Smooth muscle cell (in vitro differentiated cells): ENCODE measurements at regions not wholly inside any gene's neighbourhood (a gene's known extent, or its start where the extent isn't known, plus 50 kb on each side); places are given as distances from the start of the nearest gene placed in this dataset.

Source experiments
- DNase-seq: peaks from one replicate; lab custom pipeline; 2025; ENCODE audit not compliant: unreplicated experiment; lab: John Stamatoyannopoulos, UW
- H2AFZ ChIP-seq: fragments of 200-600 bp; sonication (generic); 2 replicates; pipeline ENCODE4 v1.6.0; 2016; ENCODE audit warnings: antibody characterized with exemption, low read depth, mild to moderate bottlenecking
- H3F3A ChIP-seq: fragments of 200-600 bp; sonication (generic); 2 replicates; pipeline ENCODE4 v1.6.0; 2017; ENCODE audit warnings: antibody characterized with exemption, low read depth
- H3K27ac ChIP-seq: fragments of 200-600 bp; sonication (generic); 2 replicates; pipeline ENCODE4 v1.5.1; 2016; ENCODE audit warnings: low read depth, mild to moderate bottlenecking
- H3K27me3 ChIP-seq: fragments of 200-600 bp; sonication (generic); 2 replicates; pipeline ENCODE4 v1.6.1; 2016; ENCODE audit warnings: low read depth, mild to moderate bottlenecking
- H3K36me3 ChIP-seq: fragments of 200-600 bp; sonication (generic); 2 replicates; pipeline ENCODE4 v1.5.1; 2016; ENCODE audit warnings: low read depth
- H3K4me1 ChIP-seq: fragments of 200-600 bp; sonication (generic); 2 replicates; pipeline ENCODE4 v1.5.1; 2016; ENCODE audit warnings: low read depth
- H3K4me2 ChIP-seq: fragments of 200-600 bp; sonication (generic); 2 replicates; pipeline ENCODE4 v1.6.0; 2016; ENCODE audit warnings: mild to moderate bottlenecking
- H3K4me3 ChIP-seq: fragments of 200-600 bp; sonication (generic); 2 replicates; pipeline ENCODE4 v1.5.1; 2016; ENCODE audit warnings: mild to moderate bottlenecking
- H3K79me2 ChIP-seq: fragments of 200-600 bp; sonication (generic); 2 replicates; pipeline ENCODE4 v1.6.0; 2016; ENCODE audit warnings: low read depth, mild to moderate bottlenecking
- H3K9ac ChIP-seq: fragments of 200-600 bp; sonication (generic); 2 replicates; pipeline ENCODE4 v1.6.0; 2016; ENCODE audit warnings: low read depth
- H3K9me3 ChIP-seq: fragments of 200-600 bp; sonication (generic); replicated peaks from 2 replicates; pipeline ENCODE4 v1.5.1; 2016; ENCODE audit warnings: low read depth
- H4K20me1 ChIP-seq: fragments of 200-600 bp; sonication (generic); 2 replicates; pipeline ENCODE4 v1.6.0; 2016; ENCODE audit warnings: low read depth
- WGBS: methylation state at CpG from one replicate; pipeline ENCODE4 v1.1.7; 2016; ENCODE audit warnings: low lambda C conversion rate; 5-methylcytosine and 5-hydroxymethylcytosine counted together
- TF ChIP-seq, protein P1 (sequence below): fragments of 200-600 bp; sonication (generic); IDR thresholded peaks from 2 replicates; pipeline ENCODE4 v1.5.1; 2017; ENCODE audit warnings: borderline replicate concordance, mild to moderate bottlenecking, antibody characterized with exemption; ENCODE audit not compliant: insufficient read depth, poor library complexity, severe bottlenecking

DNA sequence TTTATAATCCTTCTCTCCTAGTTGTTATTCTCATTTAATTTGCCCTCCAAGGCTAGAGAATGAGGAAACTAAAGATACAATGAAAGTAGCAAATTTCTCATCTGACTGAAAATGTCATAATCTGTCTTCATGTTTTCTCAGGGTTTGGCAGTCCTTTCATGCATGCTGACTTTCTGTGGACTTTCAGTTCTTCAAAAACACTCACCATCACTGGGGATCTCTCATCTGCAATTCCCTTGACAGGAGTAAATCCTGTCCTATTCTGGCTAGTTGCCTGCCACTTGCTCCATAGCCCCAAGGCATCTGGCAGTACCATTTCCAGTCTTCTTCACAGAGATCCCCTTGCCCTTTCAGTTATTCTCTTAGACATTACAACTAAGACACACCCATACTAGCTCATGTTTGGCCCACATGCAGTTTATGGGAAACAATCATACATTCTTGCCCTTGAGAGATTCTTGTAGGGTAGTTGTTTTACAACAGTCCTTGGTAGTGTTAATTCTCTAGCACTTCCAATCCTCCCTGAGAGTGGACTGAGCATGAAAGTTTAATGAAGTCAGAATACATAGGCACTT is 449.7 kb upstream of the KLHL4 start:
- TF ChIP-seq, protein P1, sequence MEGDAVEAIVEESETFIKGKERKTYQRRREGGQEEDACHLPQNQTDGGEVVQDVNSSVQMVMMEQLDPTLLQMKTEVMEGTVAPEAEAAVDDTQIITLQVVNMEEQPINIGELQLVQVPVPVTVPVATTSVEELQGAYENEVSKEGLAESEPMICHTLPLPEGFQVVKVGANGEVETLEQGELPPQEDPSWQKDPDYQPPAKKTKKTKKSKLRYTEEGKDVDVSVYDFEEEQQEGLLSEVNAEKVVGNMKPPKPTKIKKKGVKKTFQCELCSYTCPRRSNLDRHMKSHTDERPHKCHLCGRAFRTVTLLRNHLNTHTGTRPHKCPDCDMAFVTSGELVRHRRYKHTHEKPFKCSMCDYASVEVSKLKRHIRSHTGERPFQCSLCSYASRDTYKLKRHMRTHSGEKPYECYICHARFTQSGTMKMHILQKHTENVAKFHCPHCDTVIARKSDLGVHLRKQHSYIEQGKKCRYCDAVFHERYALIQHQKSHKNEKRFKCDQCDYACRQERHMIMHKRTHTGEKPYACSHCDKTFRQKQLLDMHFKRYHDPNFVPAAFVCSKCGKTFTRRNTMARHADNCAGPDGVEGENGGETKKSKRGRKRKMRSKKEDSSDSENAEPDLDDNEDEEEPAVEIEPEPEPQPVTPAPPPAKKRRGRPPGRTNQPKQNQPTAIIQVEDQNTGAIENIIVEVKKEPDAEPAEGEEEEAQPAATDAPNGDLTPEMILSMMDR, result no peak
- no peaks in the 10 kb centered on the region for H3K79me2 ChIP-seq
- H3K9me3 ChIP-seq, result no peaks in the 10 kb centered on the region
- H3K9ac ChIP-seq, result no peak overlapping the region
- no peaks in the 10 kb centered on the region for H3K36me3 ChIP-seq
- DNase-seq, result no peak
- no peaks in the 10 kb centered on the region for H3K4me1 ChIP-seq
- no peaks in the 10 kb centered on the region for H4K20me1 ChIP-seq
- no peaks in the 10 kb centered on the region for H3F3A ChIP-seq
- H3K27me3 ChIP-seq, result no peaks in the 10 kb centered on the region
- no peak overlapping the region for H2AFZ ChIP-seq
- no peak overlapping the region for H3K4me2 ChIP-seq
- H3K4me3 ChIP-seq, result no peak overlapping the region
- no peak overlapping the region for H3K27ac ChIP-seq

DNA sequence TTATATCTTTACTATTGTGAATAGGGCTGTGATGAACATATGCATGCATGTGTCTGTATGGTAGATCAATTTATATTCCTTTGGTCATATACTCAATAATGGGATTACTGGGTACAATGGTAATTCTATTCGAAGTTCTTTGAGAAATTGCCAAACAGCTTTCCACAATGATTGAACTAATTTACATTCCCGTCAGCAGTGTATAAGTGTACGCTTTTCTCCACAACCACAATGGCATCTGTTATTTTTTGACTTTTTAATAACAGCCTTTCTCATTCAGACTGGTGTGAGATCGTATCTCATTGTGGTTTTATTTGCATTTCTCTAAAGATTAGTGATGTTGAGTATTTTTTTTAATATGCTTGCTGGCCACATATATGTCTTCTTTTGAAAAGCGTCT is 439.4 kb upstream of the KLHL4 start:
- H3K36me3 ChIP-seq, result no peaks in the 10 kb centered on the region
- no peaks in the 10 kb centered on the region for H4K20me1 ChIP-seq
- H3K9ac ChIP-seq, result no peak overlapping the region
- H3K4me3 ChIP-seq, result no peak overlapping the region
- H3K27ac ChIP-seq, result no peak overlapping the region
- H3K27me3 ChIP-seq, result no peaks in the 10 kb centered on the region
- no peaks in the 10 kb centered on the region for H3K9me3 ChIP-seq
- H3K79me2 ChIP-seq, result no peaks in the 10 kb centered on the region
- H3K4me1 ChIP-seq, result no peaks in the 10 kb centered on the region
- no peak overlapping the region for H2AFZ ChIP-seq
- 71% methylated on average over 5 of the region's 5 CpGs for WGBS
- DNase-seq, result no peak
- TF ChIP-seq, protein P1, result no peak
- no peaks in the 10 kb centered on the region for H3F3A ChIP-seq
- no peak overlapping the region for H3K4me2 ChIP-seq

DNA sequence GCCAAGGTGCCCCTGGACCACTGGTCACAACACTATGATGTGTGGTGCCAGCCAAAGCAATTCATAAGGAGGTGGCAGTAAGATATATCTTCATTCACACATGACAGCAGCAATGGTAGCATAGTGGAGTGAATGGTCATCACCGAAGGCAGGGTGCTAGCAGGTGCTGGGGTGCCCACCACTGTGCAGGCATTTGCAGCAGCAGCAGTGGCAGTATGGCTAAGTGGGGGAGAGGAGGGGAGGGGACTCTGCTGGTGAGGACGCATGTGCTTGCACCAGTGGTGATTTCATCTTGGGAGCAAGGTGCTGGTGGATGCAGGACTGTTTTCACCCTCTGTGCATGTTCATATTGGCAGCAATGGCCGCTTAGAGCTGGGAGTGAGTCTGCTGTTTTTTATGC is 419.1 kb upstream of the KLHL4 start:
- Histone ChIP-seq H4K20me1 (no peaks in the 10 kb centered on the region), H3F3A (no peaks in the 10 kb centered on the region), H3K4me2 (no peak overlapping the region), H3K4me1 (no peaks in the 10 kb centered on the region), H3K9ac (no peak overlapping the region), H3K79me2 (no peaks in the 10 kb centered on the region), H3K27ac (no peak overlapping the region), H2AFZ (no peak overlapping the region), H3K27me3 (no peaks in the 10 kb centered on the region), H3K36me3 (no peaks in the 10 kb centered on the region), H3K9me3 (peaks cover 6% of the 10 kb centered on the region), H3K4me3 (no peak overlapping the region)
- TF ChIP-seq, protein P1, result no peak
- 72% methylated on average over 3 of the region's 3 CpGs for WGBS
- DNase-seq, result no peak

DNA sequence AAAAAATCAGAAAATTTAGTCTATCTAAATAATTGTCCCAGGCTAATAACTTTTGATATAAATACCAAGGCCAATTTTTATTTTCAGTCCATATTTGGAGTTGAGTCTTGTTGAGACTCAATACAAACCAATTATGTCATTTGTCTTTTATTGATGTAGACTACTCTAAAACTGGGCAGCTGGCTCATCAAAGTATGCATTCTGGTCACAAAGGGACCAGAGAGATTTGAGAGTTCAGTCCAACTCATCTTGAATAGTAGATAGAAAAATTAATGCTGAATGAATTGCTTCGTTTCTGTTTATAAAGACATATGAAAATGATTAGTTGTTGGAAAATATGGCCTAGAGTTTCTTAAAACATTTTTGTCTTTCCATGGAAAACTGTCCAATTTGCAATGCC is 412.5 kb upstream of the KLHL4 start:
- no peaks in the 10 kb centered on the region for H4K20me1 ChIP-seq
- 74% methylated on average over 1 of the region's 1 CpG for WGBS

More for the DNA sequence above, 412.5 kb upstream of the KLHL4 start:
- H3K4me1 ChIP-seq, result no peaks in the 10 kb centered on the region
- peaks cover under 1% of the 10 kb centered on the region for H3K9me3 ChIP-seq
- H3K27ac ChIP-seq, result no peak overlapping the region
- H3K27me3 ChIP-seq, result no peaks in the 10 kb centered on the region
- DNase-seq, result no peak
- H3K36me3 ChIP-seq, result no peaks in the 10 kb centered on the region
- TF ChIP-seq, protein P1, result no peak
- H3K4me3 ChIP-seq, result no peak overlapping the region
- H3K4me2 ChIP-seq, result no peak overlapping the region
- no peak overlapping the region for H3K9ac ChIP-seq
- no peak overlapping the region for H2AFZ ChIP-seq
- no peaks in the 10 kb centered on the region for H3K79me2 ChIP-seq
- H3F3A ChIP-seq, result no peaks in the 10 kb centered on the region
